NCI-H345 treated with DMSO at 0.1 percent for 48 hours (cell line): ENCODE measurements at regions not wholly inside any gene's neighbourhood (a gene's known extent, or its start where the extent isn't known, plus 50 kb on each side); places are given as distances from the start of the nearest gene placed in this dataset.

ENCODE experiments used
- DNase-seq: peaks from one replicate; lab custom pipeline; 2025; ENCODE audit not compliant: unreplicated experiment; lab: John Stamatoyannopoulos, UW

GRCh38 chr10:9762966-9763656 is 1254.6 kb upstream of the CELF2 start:
- no peak for DNase-seq

GRCh38 chr10:9766762-9767161 is 1250.9 kb upstream of the CELF2 start:
- DNase-seq, result no peak

- DNase-seq, result no peak
Measured at GRCh38 chr10:9781666-9782065, 1236.0 kb upstream of the CELF2 start.

GRCh38 chr10:9786101-9786500 is 1231.6 kb upstream of the CELF2 start:
- no peak for DNase-seq

GRCh38 chr10:9786576-9786975 is 1231.1 kb upstream of the CELF2 start:
- DNase-seq, result no peak

GRCh38 chr10:9789996-9790395 is 1227.7 kb upstream of the CELF2 start:
- no peak for DNase-seq

GRCh38 chr10:9792181-9792580 is 1225.5 kb upstream of the CELF2 start:
- DNase-seq, result no peak

- no peak for DNase-seq
Measured at GRCh38 chr10:9796564-9796963, 1221.1 kb upstream of the CELF2 start.

GRCh38 chr10:9800011-9800410 is 1217.7 kb upstream of the CELF2 start:
- DNase-seq, result no peak

GRCh38 chr10:9800571-9800970 is 1217.1 kb upstream of the CELF2 start:
- DNase-seq, result no peak

- DNase-seq, result no peak
Measured at GRCh38 chr10:9807846-9808245, 1209.8 kb upstream of the CELF2 start.

GRCh38 chr10:9811601-9812000 is 1206.1 kb upstream of the CELF2 start:
- DNase-seq, result no peak

- no peak for DNase-seq
Measured at GRCh38 chr10:9814285-9814864, 1203.3 kb upstream of the CELF2 start.

- no peak for DNase-seq
Measured at GRCh38 chr10:9819756-9820494, 1197.7 kb upstream of the CELF2 start.

- DNase-seq, result no peak
Measured at GRCh38 chr10:9823268-9823930, 1194.3 kb upstream of the CELF2 start.

GRCh38 chr10:9824631-9825071 is 1193.0 kb upstream of the CELF2 start:
- no peak for DNase-seq

- DNase-seq, result no peak
Measured at GRCh38 chr10:9825491-9826018, 1192.1 kb upstream of the CELF2 start.

- DNase-seq, result no peak
Measured at GRCh38 chr10:9828110-9828509, 1189.6 kb upstream of the CELF2 start.

GRCh38 chr10:9833942-9834341 is 1183.7 kb upstream of the CELF2 start:
- peak; percentile 92 for DNase-seq

- no peak for DNase-seq
Measured at GRCh38 chr10:9834434-9834833, 1183.2 kb upstream of the CELF2 start.

GRCh38 chr10:9845075-9845474 is 1172.6 kb upstream of the CELF2 start:
- no peak for DNase-seq
